HCT116 (cell line): ENCODE measurements at regions not wholly inside any gene's neighbourhood (a gene's known extent, or its start where the extent isn't known, plus 50 kb on each side); places are given as distances from the start of the nearest gene placed in this dataset.

ENCODE experiments used
- CTCF ChIP-seq, 3 experiments: fragments of 200-600 bp in 1 of 3; sonication (generic) in 1 of 3; IDR thresholded peaks in 2 of 3; conservative IDR thresholded peaks in 1 of 3; 2 replicates each; pipeline ENCODE4 v1.5.1; 2012 to 2017; ENCODE audit warnings: low read depth in 2 of 3, low read length in 2 of 3, antibody characterized with exemption in 1 of 3, borderline replicate concordance in 1 of 3, control low read depth in 1 of 3, mild to moderate bottlenecking in 1 of 3, mixed read lengths in 1 of 3, mixed run types in 1 of 3, moderate library complexity in 1 of 3; ENCODE audit not compliant: insufficient read depth in 1 of 3
- EZH2 ChIP-seq: fragments of 200-600 bp; sonication (generic); IDR thresholded peaks from 2 replicates; pipeline ENCODE4 v1.6.1; 2017; ENCODE audit warnings: antibody characterized with exemption, mixed run types
- FOSL1 ChIP-seq: IDR thresholded peaks from 2 replicates; pipeline ENCODE4 v1.6.1; 2012; ENCODE audit warnings: low read depth
- JUND ChIP-seq: IDR thresholded peaks from 2 replicates; pipeline ENCODE4 v1.6.1; 2012
- POLR2A ChIP-seq: IDR thresholded peaks from 2 replicates; pipeline ENCODE4 v1.7.0; 2011; ENCODE audit warnings: borderline replicate concordance; ENCODE audit not compliant: insufficient read depth, insufficient read length; ENCODE audit errors: extremely low read depth
- POLR2AphosphoS5 ChIP-seq: IDR thresholded peaks from 2 replicates; pipeline ENCODE4 v1.6.1; 2011; ENCODE audit warnings: mild to moderate bottlenecking, low read depth, low read length, moderate library complexity
- RAD21 ChIP-seq: IDR thresholded peaks from 2 replicates; pipeline ENCODE4 v1.6.1; 2012; ENCODE audit warnings: low read depth, mild to moderate bottlenecking
- SRF ChIP-seq: IDR thresholded peaks from 2 replicates; pipeline ENCODE4 v1.6.1; 2012; ENCODE audit warnings: low read depth
- ZNF274 ChIP-seq: fragments of 200-500 bp; sonication (Bioruptor generic); IDR thresholded peaks from 2 replicates; pipeline ENCODE4 v1.6.1; 2014; ENCODE audit warnings: mild to moderate bottlenecking, low read depth, low read length, inconsistent platforms
- TF ChIP-seq, protein P1 (sequence below): IDR thresholded peaks from 2 replicates; pipeline ENCODE4 v1.6.1; 2012
- TF ChIP-seq, protein P2 (sequence below): IDR thresholded peaks from 2 replicates; pipeline ENCODE4 v1.6.1; 2011; ENCODE audit warnings: mild to moderate bottlenecking, low read length, moderate library complexity; ENCODE audit not compliant: insufficient replicate concordance; ENCODE audit errors: extremely low read depth

DNA sequence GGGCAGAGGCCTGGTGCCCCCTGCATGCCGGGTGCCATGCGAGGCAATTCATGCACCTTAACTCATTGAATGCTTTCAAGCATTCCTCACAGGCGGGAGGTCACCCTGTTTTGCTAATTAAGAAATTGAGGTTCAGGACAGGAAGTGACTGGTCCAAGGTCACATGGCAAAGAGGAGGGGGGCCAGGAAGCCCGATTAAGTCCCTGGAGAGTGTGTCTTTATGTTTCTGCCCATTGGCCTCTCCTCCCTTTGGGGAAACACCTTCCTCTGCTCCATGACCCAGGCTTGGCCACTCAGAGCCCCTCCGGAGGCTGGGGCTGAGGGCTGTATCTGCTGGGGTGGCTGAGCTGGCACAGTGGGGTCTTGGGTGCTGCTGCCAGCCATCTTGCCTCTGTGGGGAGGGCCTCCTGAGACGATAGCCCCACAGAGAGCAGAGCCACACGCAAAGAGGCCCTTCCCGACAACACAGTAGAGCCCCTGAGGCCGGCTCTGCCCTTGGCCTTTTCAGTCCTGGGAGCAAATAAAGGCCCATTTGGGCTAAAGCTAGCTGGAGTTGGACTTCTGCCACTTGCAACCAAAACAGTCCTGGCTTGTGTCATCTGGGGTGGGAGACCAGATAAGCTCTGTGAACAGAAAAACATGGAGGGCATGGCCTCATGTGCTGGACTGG, 90.8 kb upstream of the NEURL1B start:
- TF ChIP-seq, protein P1, sequence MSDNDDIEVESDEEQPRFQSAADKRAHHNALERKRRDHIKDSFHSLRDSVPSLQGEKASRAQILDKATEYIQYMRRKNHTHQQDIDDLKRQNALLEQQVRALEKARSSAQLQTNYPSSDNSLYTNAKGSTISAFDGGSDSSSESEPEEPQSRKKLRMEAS = no peak
- TF ChIP-seq JUND = no peak
- no peak for TF ChIP-seq POLR2AphosphoS5
- TF ChIP-seq SRF = no peak
- no peak for TF ChIP-seq POLR2A
- TF ChIP-seq CTCF (IDR thresholded peaks at IDR 0.05 in 2 of 3, conservative IDR thresholded peaks at IDR 0.05 in 1 of 3; ENCODE audit: borderline replicate concordance in 1 of 3, insufficient read depth in 1 of 3, low read depth in 2 of 3, low read length in 2 of 3) = no peak
- TF ChIP-seq FOSL1 = no peak
- TF ChIP-seq EZH2 = no peak
- no peak for TF ChIP-seq RAD21
- no peak for TF ChIP-seq ZNF274
- TF ChIP-seq, protein P2, sequence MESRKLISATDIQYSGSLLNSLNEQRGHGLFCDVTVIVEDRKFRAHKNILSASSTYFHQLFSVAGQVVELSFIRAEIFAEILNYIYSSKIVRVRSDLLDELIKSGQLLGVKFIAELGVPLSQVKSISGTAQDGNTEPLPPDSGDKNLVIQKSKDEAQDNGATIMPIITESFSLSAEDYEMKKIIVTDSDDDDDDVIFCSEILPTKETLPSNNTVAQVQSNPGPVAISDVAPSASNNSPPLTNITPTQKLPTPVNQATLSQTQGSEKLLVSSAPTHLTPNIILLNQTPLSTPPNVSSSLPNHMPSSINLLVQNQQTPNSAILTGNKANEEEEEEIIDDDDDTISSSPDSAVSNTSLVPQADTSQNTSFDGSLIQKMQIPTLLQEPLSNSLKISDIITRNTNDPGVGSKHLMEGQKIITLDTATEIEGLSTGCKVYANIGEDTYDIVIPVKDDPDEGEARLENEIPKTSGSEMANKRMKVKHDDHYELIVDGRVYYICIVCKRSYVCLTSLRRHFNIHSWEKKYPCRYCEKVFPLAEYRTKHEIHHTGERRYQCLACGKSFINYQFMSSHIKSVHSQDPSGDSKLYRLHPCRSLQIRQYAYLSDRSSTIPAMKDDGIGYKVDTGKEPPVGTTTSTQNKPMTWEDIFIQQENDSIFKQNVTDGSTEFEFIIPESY = no peak
